MCF 10A (cell line): ENCODE measurements at regions not wholly inside any gene's neighbourhood (a gene's known extent, or its start where the extent isn't known, plus 50 kb on each side); places are given as distances from the start of the nearest gene placed in this dataset.

ENCODE experiments used
- BruUV-seq: library from RNA; stranded (reverse); fragments of 400-500 nt; replicated peaks from 2 replicates; lab custom pipeline; 2021; lab: Mats Ljungman, UMichigan
- CTCF ChIA-PET: fragments of 300-600 bp; sonication (Branson Sonifier 250); formaldehyde crosslinking; extraction: SDS; loops from one replicate; lab custom pipeline; 2021; ENCODE audit warnings: antibody characterized with exemption, inconsistent platforms; lab: Yijun Ruan, JAX
- POLR2A ChIA-PET: fragments of 300-600, 350-650 bp; sonication (Branson Sonifier 250); formaldehyde crosslinking; extraction: SDS; loops from one replicate; lab custom pipeline; 2020; ENCODE audit warnings: antibody characterized with exemption, inconsistent platforms; lab: Yijun Ruan, JAX
- DNase-seq: peaks from one replicate; pipeline ENCODE4 v3.0.0-alpha.2; 2018; ENCODE audit not compliant: unreplicated experiment
- H3K27ac Mint-ChIP-seq: one replicate; pipeline ENCODE4 v1.8.0; 2022; ENCODE audit warnings: mild to moderate bottlenecking, low read depth, mixed read lengths; ENCODE audit not compliant: unreplicated experiment
- H3K27me3 Mint-ChIP-seq: one replicate; pipeline ENCODE4 v1.8.0; 2022; ENCODE audit warnings: mixed read lengths; ENCODE audit not compliant: insufficient read depth, unreplicated experiment
- H3K36me3 Mint-ChIP-seq: one replicate; pipeline ENCODE4 v1.8.0; 2022; ENCODE audit warnings: mild to moderate bottlenecking, moderate library complexity, mixed read lengths; ENCODE audit not compliant: insufficient read depth, unreplicated experiment
- H3K4me1 Mint-ChIP-seq: one replicate; pipeline ENCODE4 v1.8.0; 2022; ENCODE audit warnings: mixed read lengths; ENCODE audit not compliant: insufficient read depth, unreplicated experiment
- H3K4me3 Mint-ChIP-seq: one replicate; pipeline ENCODE4 v1.8.0; 2022; ENCODE audit warnings: mild to moderate bottlenecking, moderate library complexity, mixed read lengths; ENCODE audit not compliant: unreplicated experiment
- H3K9me3 Mint-ChIP-seq: one replicate; pipeline ENCODE4 v1.8.0; 2022; ENCODE audit warnings: mixed read lengths; ENCODE audit not compliant: unreplicated experiment
- CTCF ChIP-seq: fragments of 200-600 bp; IDR thresholded peaks from one replicate; pipeline ENCODE4 v1.8.0; 2022; ENCODE audit warnings: antibody characterized with exemption, mild to moderate bottlenecking; ENCODE audit not compliant: unreplicated experiment
- intact Hi-C: fragments of 100-400 bp; cut with micrococcal nuclease; formaldehyde crosslinking; loops from 2 replicates; pipeline ENCODE4 v1.14.1; 2022

GRCh38 chr22:47533961-47534803 is 771.7 kb downstream of the TBC1D22A start:
- Mint-ChIP-seq H3K27me3 (no peaks in the 10 kb centered on the region), H3K36me3 (no peaks in the 10 kb centered on the region), H3K9me3 (peaks cover 8% of the 10 kb centered on the region), H3K4me1 (peaks cover 13% of the 10 kb centered on the region), H3K27ac (peak overlapping the region; percentile 75), H3K4me3 (no peak overlapping the region)
- CTCF ChIA-PET = no interaction called here
- no peak for DNase-seq
- intact Hi-C loops = no loop called here
- POLR2A ChIA-PET = no interaction called here
- no peak for TF ChIP-seq CTCF
- no TSS peak for BruUV-seq

GRCh38 chr22:47517062-47517461 is 754.6 kb downstream of the TBC1D22A start:
- ChIA-PET CTCF (no interaction called here), POLR2A (interaction anchor here (1.1 to 1.2 kb wide), 2 partner anchors 12 to 19 kb away, joined by 3 read pairs; no protein-coding TSS in a partner anchor)
- no peaks in the 10 kb centered on the region for H3K4me1 Mint-ChIP-seq
- peaks cover 7% of the 10 kb centered on the region for H3K9me3 Mint-ChIP-seq
- intact Hi-C loops = loop anchor here (5.0 kb wide), 1 partner anchor 975 kb away; no protein-coding TSS in a partner anchor
- H3K27ac Mint-ChIP-seq = no peak overlapping the region
- TF ChIP-seq CTCF = no peak
- H3K27me3 Mint-ChIP-seq = no peaks in the 10 kb centered on the region
- no peak for DNase-seq
- BruUV-seq = no TSS peak
- H3K36me3 Mint-ChIP-seq = no peaks in the 10 kb centered on the region
- no peak overlapping the region for H3K4me3 Mint-ChIP-seq

GRCh38 chr22:47515384-47516125 is 753.1 kb downstream of the TBC1D22A start:
- no TSS peak for BruUV-seq
- POLR2A ChIA-PET = no interaction called here
- Mint-ChIP-seq H3K9me3 (peaks cover 13% of the 10 kb centered on the region), H3K27ac (no peak overlapping the region), H3K36me3 (no peaks in the 10 kb centered on the region), H3K4me3 (no peak overlapping the region), H3K27me3 (no peaks in the 10 kb centered on the region), H3K4me1 (no peaks in the 10 kb centered on the region)
- CTCF ChIA-PET = interaction anchor here (0.6 kb wide), 1 partner anchor 448 kb away, joined by 3 read pairs; no protein-coding TSS in a partner anchor
- intact Hi-C loops = loop anchor here (5.0 kb wide), 1 partner anchor 977 kb away; no protein-coding TSS in a partner anchor
- DNase-seq = no peak
- no peak for TF ChIP-seq CTCF

- Mint-ChIP-seq H3K4me1 (no peaks in the 10 kb centered on the region), H3K27me3 (no peaks in the 10 kb centered on the region), H3K9me3 (peaks cover 12% of the 10 kb centered on the region), H3K36me3 (peaks cover 5% of the 10 kb centered on the region), H3K27ac (no peak overlapping the region), H3K4me3 (no peak overlapping the region)
- DNase-seq = no peak
- intact Hi-C loops = no loop called here
- no peak for TF ChIP-seq CTCF
- ChIA-PET POLR2A (no interaction called here), CTCF (no interaction called here)
- BruUV-seq = no TSS peak
Measured at GRCh38 chr22:47512617-47513016, 750.2 kb downstream of the TBC1D22A start.
